ENCODE measurements at regions not wholly inside any gene's neighbourhood (a gene's known extent, or its start where the extent isn't known, plus 50 kb on each side); places are given as distances from the start of the nearest gene placed in this dataset.

DNA sequence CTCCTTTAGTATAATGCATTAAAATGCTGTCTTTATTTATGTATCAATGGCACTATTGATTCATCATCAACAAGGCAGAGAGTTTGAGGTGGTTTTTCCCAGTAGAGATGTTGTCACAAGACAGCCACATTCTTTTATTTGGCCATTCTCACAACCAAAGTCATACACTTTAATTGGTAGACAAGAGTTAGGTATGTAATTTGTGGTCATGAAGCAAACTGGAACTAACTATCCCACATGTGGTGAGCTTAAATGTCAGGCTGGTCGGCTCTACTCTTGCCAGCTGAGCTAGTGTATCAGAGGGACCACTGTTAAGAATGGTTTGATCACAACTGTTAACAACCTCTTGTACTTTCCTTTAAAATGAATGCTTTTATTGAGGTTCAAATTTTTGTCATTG, 714.6 kb downstream of the CD109 start:
- DNase-seq: no peak
- no peak for TF ChIP-seq EZH2 (IDR thresholded peaks at IDR 0.05; ENCODE audit: borderline replicate concordance, insufficient read depth, low read depth, low read length, poor library complexity, severe bottlenecking)
- TF ChIP-seq, protein P1, sequence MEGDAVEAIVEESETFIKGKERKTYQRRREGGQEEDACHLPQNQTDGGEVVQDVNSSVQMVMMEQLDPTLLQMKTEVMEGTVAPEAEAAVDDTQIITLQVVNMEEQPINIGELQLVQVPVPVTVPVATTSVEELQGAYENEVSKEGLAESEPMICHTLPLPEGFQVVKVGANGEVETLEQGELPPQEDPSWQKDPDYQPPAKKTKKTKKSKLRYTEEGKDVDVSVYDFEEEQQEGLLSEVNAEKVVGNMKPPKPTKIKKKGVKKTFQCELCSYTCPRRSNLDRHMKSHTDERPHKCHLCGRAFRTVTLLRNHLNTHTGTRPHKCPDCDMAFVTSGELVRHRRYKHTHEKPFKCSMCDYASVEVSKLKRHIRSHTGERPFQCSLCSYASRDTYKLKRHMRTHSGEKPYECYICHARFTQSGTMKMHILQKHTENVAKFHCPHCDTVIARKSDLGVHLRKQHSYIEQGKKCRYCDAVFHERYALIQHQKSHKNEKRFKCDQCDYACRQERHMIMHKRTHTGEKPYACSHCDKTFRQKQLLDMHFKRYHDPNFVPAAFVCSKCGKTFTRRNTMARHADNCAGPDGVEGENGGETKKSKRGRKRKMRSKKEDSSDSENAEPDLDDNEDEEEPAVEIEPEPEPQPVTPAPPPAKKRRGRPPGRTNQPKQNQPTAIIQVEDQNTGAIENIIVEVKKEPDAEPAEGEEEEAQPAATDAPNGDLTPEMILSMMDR (IDR thresholded peaks at IDR 0.05): no peak
- ATAC-seq (ENCODE audit: low read depth): no peak
- Histone ChIP-seq H3K27ac (ENCODE audit: low read length in 2 of 2) (no peak overlapping the region), H4K20me1 (ENCODE audit: control insufficient read depth, insufficient read depth, low read length, poor library complexity, severe bottlenecking) (no peaks in the 10 kb centered on the region), H2AFZ (ENCODE audit: insufficient read depth, low read depth, low read length, poor library complexity, severe bottlenecking) (no peak overlapping the region), H3K27me3 (replicated peaks in 1 of 4; ENCODE audit: control extremely low read depth in 1 of 4, control insufficient read depth in 3 of 4, insufficient read depth in 4 of 4, low read length in 3 of 4) (no peaks in the 10 kb centered on the region), H3K9me3 (ENCODE audit: control extremely low read depth in 1 of 3, control insufficient read depth in 2 of 3, insufficient read depth in 1 of 3, low read length in 2 of 3) (no peaks in the 10 kb centered on the region), H3K4me3 (ENCODE audit: control extremely low read depth in 1 of 5, extremely low read depth in 1 of 5, insufficient read depth in 1 of 5, low read depth in 2 of 5, low read length in 4 of 5) (no peak overlapping the region), H3K79me2 (ENCODE audit: control insufficient read depth, insufficient read depth, low read length) (no peaks in the 10 kb centered on the region), H3K4me2 (replicated peaks; ENCODE audit: low read depth, low read length, poor library complexity, severe bottlenecking) (no peak overlapping the region), H3K9ac (ENCODE audit: low read length) (no peak overlapping the region), H3K4me1 (ENCODE audit: control insufficient read depth in 2 of 2, insufficient read depth in 2 of 2, low read length in 2 of 2) (no peaks in the 10 kb centered on the region), H3K36me3 (replicated peaks in 1 of 2; ENCODE audit: control extremely low read depth in 1 of 2, control insufficient read depth in 1 of 2, extremely low read depth in 1 of 2, insufficient read depth in 2 of 2, low read length in 1 of 2) (no peaks in the 10 kb centered on the region)
- WGBS (ENCODE audit: insufficient coverage): no CpG with 5 or more reads among the region's 1 CpG
- Mint-ChIP-seq H3K9me3 (ENCODE audit: insufficient read depth) (no peaks in the 10 kb centered on the region), H3K4me3 (no peak overlapping the region), H3K27ac (no peak overlapping the region), H3K4me1 (no peaks in the 10 kb centered on the region), H3K27me3 (no peaks in the 10 kb centered on the region)
- intact Hi-C loops (cut with micrococcal nuclease): no loop called here
- ChIA-PET POLR2A (no interaction called here), CTCF (no interaction called here)

DNA sequence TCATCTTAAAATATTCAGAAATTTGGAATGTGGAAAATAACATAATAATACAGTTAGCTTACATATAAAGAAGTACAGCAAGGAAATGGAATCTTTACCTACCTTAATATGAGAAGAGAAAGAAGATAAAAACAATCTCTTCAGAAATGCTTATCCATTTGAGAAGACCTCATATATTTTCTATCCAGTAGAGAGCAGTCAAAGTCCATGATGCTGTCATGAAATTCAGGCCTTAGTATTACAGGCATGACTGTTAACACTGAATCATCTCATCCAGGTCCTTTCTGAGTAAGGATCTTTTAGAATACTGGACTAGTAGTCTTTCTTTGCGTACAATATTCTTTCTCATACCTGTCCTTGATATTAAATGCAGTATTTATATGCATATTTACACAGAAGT, 713.4 kb downstream of the CD109 start:
- ChIA-PET POLR2A (no interaction called here), CTCF (no interaction called here)
- Histone ChIP-seq H3K27me3 (replicated peaks in 1 of 4; ENCODE audit: control extremely low read depth in 1 of 4, control insufficient read depth in 3 of 4, insufficient read depth in 4 of 4, low read length in 3 of 4) (no peaks in the 10 kb centered on the region), H2AFZ (ENCODE audit: insufficient read depth, low read depth, low read length, poor library complexity, severe bottlenecking) (no peak overlapping the region), H3K79me2 (ENCODE audit: control insufficient read depth, insufficient read depth, low read length) (no peaks in the 10 kb centered on the region), H4K20me1 (ENCODE audit: control insufficient read depth, insufficient read depth, low read length, poor library complexity, severe bottlenecking) (no peaks in the 10 kb centered on the region), H3K9ac (ENCODE audit: low read length) (no peak overlapping the region), H3K4me1 (ENCODE audit: control insufficient read depth in 2 of 2, insufficient read depth in 2 of 2, low read length in 2 of 2) (no peaks in the 10 kb centered on the region), H3K36me3 (replicated peaks in 1 of 2; ENCODE audit: control extremely low read depth in 1 of 2, control insufficient read depth in 1 of 2, extremely low read depth in 1 of 2, insufficient read depth in 2 of 2, low read length in 1 of 2) (no peaks in the 10 kb centered on the region), H3K4me3 (ENCODE audit: control extremely low read depth in 1 of 5, extremely low read depth in 1 of 5, insufficient read depth in 1 of 5, low read depth in 2 of 5, low read length in 4 of 5) (no peak overlapping the region), H3K9me3 (ENCODE audit: control extremely low read depth in 1 of 3, control insufficient read depth in 2 of 3, insufficient read depth in 1 of 3, low read length in 2 of 3) (no peaks in the 10 kb centered on the region), H3K27ac (ENCODE audit: low read length in 2 of 2) (no peak overlapping the region), H3K4me2 (replicated peaks; ENCODE audit: low read depth, low read length, poor library complexity, severe bottlenecking) (no peak overlapping the region)
- no peak for DNase-seq
- no peaks in the 10 kb centered on the region for H3K9me3 Mint-ChIP-seq (ENCODE audit: insufficient read depth)
- H3K4me3 Mint-ChIP-seq: no peak overlapping the region
- no peak overlapping the region for H3K27ac Mint-ChIP-seq
- no peak for ATAC-seq (ENCODE audit: low read depth)
- no CpG with 5 or more reads among the region's 1 CpG for WGBS (ENCODE audit: insufficient coverage)
- no peaks in the 10 kb centered on the region for H3K27me3 Mint-ChIP-seq
- TF ChIP-seq, protein P1 (IDR thresholded peaks at IDR 0.05): no peak
- TF ChIP-seq EZH2 (IDR thresholded peaks at IDR 0.05; ENCODE audit: borderline replicate concordance, insufficient read depth, low read depth, low read length, poor library complexity, severe bottlenecking): no peak
- intact Hi-C loops (cut with micrococcal nuclease): no loop called here
- H3K4me1 Mint-ChIP-seq: no peaks in the 10 kb centered on the region
